ENCODE measurements at regions not wholly inside any gene's neighbourhood (a gene's known extent, or its start where the extent isn't known, plus 50 kb on each side); places are given as distances from the start of the nearest gene placed in this dataset.

DNA sequence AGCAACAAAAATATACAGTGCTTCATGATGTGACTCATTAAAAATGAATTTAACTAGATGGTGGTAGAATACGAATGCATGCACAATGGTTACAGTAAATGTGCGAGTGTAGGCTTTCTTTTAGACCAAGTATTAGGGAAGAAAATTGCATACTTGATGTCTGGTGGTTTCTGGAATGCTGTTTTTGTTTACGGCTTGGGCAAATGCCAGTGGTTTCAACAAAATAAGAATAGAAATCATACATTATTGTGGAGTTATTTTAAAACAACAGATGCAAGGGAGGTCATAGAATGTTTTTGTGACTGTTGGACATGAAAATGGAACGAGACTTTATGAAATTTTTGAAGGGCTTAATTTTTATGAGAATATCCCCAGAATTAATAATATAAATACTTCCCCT, 580.9 kb downstream of the PLCL1 start:
- H3K36me3 ChIP-seq: no peaks in the 10 kb centered on the region
- H3K27ac ChIP-seq: no peak overlapping the region
- TF ChIP-seq CTCF (IDR thresholded peaks at IDR 0.05): no peak
- H3K9me3 ChIP-seq: no peaks in the 10 kb centered on the region
- H3K27me3 ChIP-seq: no peaks in the 10 kb centered on the region
- no peak overlapping the region for H3K4me3 ChIP-seq
- DNase-seq (ENCODE audit: low spot score): no peak
- H3K4me1 ChIP-seq: no peaks in the 10 kb centered on the region

- no peak for TF ChIP-seq CTCF (IDR thresholded peaks at IDR 0.05)
- Histone ChIP-seq H3K4me1 (no peaks in the 10 kb centered on the region), H3K9me3 (no peaks in the 10 kb centered on the region), H3K27me3 (no peaks in the 10 kb centered on the region), H3K27ac (no peak overlapping the region), H3K36me3 (no peaks in the 10 kb centered on the region), H3K4me3 (no peak overlapping the region)
- no peak for DNase-seq (ENCODE audit: low spot score)
These were observed 579.0 kb downstream of the PLCL1 start for GRCh38 chr2:198383392-198383791.

DNA sequence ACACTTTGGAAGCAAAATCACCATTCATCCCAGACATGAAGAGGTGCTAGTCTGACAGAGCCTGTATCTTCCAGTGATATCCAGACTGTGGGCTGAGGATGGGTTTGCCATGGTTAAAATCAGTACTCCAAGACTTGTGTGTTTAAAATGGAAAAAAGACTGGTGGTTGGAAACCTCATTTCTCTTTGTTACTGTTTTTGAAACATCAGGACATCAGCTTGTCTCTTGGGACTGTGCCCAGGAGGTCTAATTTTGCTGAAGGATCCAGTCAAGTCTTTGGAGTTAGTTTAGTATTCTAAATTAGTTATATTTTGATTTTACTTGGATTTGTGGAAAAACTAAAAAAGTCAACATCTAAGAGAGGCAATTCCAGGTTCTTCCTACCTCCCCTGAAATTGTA, 578.4 kb downstream of the PLCL1 start:
- no peaks in the 10 kb centered on the region for H3K9me3 ChIP-seq
- H3K27ac ChIP-seq: no peak overlapping the region
- no peak for DNase-seq (ENCODE audit: low spot score)
- H3K27me3 ChIP-seq: no peaks in the 10 kb centered on the region
- no peaks in the 10 kb centered on the region for H3K36me3 ChIP-seq
- H3K4me3 ChIP-seq: no peak overlapping the region
- no peaks in the 10 kb centered on the region for H3K4me1 ChIP-seq
- TF ChIP-seq CTCF (IDR thresholded peaks at IDR 0.05): no peak

DNA sequence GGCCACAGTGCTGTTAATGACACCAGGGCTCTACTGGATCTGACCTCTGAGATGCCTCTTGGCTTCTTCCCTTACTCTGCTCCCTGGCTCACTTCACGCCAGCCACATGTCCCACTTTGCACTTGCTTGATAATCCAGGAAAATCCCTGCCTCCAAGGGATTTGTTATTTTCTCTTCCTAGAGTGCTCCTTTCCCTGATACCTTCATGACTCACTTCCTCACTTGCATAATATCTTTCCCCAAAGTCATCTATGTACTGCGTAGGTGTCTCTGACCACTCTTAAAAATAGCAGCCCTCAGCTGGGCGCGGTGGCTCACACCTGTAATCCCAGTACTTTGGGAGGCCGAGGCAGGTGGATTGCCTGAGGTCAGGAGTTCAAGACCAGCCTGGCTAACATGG, 572.3 kb downstream of the PLCL1 start:
- Histone ChIP-seq H3K27ac (no peak overlapping the region), H3K9me3 (no peaks in the 10 kb centered on the region), H3K36me3 (no peaks in the 10 kb centered on the region), H3K4me3 (no peak overlapping the region), H3K4me1 (no peaks in the 10 kb centered on the region), H3K27me3 (no peaks in the 10 kb centered on the region)
- no peak for TF ChIP-seq CTCF (IDR thresholded peaks at IDR 0.05)
- DNase-seq (ENCODE audit: low spot score): no peak

DNA sequence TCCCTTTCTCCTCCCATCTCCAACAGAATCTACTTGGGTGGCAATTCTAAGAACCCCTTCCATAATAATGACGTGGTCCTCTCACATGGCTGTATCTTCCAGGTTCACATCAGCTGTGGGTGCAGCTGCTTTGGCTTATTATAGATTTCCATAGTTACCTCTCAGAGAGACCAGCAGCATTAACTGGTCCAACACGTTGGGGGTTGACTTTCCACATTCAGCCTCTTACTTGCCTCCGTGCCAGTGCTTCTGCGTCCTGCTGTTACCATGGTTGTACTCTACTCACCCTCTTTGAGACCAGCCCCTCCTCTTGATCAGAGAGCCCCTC, 570.7 kb downstream of the PLCL1 start:
- Histone ChIP-seq H3K27ac (no peak overlapping the region), H3K36me3 (no peaks in the 10 kb centered on the region), H3K4me1 (no peaks in the 10 kb centered on the region), H3K4me3 (no peak overlapping the region), H3K27me3 (no peaks in the 10 kb centered on the region), H3K9me3 (no peaks in the 10 kb centered on the region)
- TF ChIP-seq CTCF (IDR thresholded peaks at IDR 0.05): no peak
- no peak for DNase-seq (ENCODE audit: low spot score)

DNA sequence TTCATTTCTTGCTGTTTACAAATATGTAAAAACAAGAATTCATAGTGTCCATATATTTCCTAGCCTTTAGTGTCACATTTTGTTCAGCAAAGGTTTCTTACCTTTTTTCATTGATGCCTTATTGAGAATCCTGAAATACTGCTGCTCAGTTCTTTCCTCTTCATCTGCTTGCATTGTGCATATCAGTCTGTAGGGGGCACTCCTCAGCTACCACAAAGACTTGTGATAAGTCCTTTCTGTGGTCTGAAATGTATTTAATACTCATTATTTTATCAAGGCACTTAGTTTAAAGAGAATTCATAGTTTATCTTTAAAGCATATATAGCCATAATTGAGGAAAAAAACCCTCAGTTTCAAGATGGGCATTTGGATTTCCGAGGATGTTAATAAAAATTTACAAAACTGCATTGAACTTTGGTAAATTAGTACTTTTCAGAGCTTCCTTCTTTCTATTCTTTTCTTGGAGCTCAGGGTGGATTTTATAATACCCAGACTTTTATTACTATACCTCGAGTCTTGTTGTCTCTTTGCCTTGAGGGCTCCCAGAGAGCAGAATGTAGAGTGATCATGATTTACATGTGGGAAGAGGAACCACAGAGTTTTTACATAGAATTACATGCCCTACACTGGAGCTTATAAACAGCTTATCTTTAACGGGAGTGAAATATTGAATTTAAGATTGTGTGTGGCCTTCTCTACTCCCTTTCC, 570.1 kb downstream of the PLCL1 start:
- Histone ChIP-seq H3K27ac (no peak overlapping the region), H3K9me3 (no peaks in the 10 kb centered on the region), H3K4me1 (no peaks in the 10 kb centered on the region), H3K27me3 (no peaks in the 10 kb centered on the region), H3K4me3 (no peak overlapping the region), H3K36me3 (no peaks in the 10 kb centered on the region)
- no peak for DNase-seq (ENCODE audit: low spot score)
- TF ChIP-seq CTCF (IDR thresholded peaks at IDR 0.05): peak; percentile 15 to 57

All from right atrium auricular region (tissue), 2 donors.